ENCODE measurements at regions not wholly inside any gene's neighbourhood (a gene's known extent, or its start where the extent isn't known, plus 50 kb on each side); places are given as distances from the start of the nearest gene placed in this dataset.

DNA sequence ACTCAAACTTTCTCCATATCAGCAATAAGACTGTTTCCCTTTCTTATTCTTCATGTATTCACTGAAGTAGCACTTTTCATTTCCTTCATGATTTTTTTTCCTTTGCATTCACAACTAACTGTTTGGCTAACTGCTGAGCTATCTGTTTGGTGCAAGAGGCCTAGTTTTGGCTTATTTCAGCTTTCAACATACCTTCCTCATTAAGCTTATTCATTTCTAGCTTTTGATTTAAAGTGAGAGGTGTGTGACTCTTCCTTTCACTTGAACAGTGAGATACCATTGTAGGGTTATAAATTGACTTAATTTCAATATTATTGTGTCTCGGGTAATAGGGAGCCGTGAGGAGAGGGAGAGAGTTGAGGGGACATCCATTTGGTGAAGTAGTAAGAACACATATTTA lies 262.0 kb upstream of the PREP start:
- TF ChIP-seq, protein P1, sequence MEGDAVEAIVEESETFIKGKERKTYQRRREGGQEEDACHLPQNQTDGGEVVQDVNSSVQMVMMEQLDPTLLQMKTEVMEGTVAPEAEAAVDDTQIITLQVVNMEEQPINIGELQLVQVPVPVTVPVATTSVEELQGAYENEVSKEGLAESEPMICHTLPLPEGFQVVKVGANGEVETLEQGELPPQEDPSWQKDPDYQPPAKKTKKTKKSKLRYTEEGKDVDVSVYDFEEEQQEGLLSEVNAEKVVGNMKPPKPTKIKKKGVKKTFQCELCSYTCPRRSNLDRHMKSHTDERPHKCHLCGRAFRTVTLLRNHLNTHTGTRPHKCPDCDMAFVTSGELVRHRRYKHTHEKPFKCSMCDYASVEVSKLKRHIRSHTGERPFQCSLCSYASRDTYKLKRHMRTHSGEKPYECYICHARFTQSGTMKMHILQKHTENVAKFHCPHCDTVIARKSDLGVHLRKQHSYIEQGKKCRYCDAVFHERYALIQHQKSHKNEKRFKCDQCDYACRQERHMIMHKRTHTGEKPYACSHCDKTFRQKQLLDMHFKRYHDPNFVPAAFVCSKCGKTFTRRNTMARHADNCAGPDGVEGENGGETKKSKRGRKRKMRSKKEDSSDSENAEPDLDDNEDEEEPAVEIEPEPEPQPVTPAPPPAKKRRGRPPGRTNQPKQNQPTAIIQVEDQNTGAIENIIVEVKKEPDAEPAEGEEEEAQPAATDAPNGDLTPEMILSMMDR (IDR thresholded peaks at IDR 0.05 in 4 of 5, conservative IDR thresholded peaks at IDR 0.05 in 1 of 5) = no peak
- no peak for TF ChIP-seq POLR2A (IDR thresholded peaks at IDR 0.05)

Data from gastrocnemius medialis (tissue), 4 donors.